22Rv1 (cell line): ENCODE measurements at regions not wholly inside any gene's neighbourhood (a gene's known extent, or its start where the extent isn't known, plus 50 kb on each side); places are given as distances from the start of the nearest gene placed in this dataset.

Source experiments
- H3K27ac ChIP-seq: fragments of 450-650 bp; 2 replicates; pipeline ENCODE4 v1.5.1; 2017
- ZFX ChIP-seq: fragments of 450-650 bp; IDR thresholded peaks from 2 replicates; pipeline ENCODE4 v1.6.1; 2017; ENCODE audit warnings: antibody characterized with exemption, borderline replicate concordance
- TF ChIP-seq, protein P1 (sequence below): fragments of 450-650 bp; IDR thresholded peaks from 2 replicates; pipeline ENCODE4 v1.5.1; 2017; ENCODE audit warnings: mild to moderate bottlenecking

DNA sequence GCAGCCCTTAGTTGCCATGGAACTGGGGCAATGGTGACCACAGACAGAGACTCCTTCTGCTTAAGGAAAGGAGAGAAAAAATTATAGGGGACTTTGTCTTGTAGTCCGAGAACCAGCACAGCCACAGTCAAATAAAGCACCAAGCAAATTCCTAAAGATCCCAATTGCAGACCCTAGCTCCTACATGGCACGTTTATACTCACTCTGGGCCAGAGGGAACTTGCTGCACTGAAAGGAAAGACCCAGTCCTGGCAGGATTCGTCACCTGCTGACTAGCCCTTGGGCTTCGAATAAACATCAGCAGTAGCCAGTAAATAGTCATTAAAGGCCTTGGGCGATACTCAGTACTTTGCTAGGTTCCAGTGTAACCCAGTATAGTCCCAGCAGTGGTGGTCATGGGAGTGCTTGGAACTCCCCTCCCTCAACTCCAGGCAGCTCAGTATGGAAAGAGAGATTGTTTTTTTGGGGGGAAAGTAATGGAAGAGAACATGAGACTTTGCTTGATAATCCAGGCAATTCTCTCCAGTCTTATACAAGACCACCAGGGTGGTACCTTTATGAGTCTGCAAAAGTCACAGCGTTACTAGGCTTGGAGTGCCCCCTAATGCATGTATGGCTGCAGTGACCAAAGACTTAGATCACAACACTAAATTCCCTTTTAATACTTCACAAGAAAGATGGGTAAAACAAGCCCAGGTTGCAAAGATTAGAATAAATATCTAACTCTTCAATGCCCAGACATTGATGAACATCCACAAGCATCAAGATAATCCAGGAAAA is 66.4 kb upstream of the AGTR1 start:
- TF ChIP-seq, protein P1, sequence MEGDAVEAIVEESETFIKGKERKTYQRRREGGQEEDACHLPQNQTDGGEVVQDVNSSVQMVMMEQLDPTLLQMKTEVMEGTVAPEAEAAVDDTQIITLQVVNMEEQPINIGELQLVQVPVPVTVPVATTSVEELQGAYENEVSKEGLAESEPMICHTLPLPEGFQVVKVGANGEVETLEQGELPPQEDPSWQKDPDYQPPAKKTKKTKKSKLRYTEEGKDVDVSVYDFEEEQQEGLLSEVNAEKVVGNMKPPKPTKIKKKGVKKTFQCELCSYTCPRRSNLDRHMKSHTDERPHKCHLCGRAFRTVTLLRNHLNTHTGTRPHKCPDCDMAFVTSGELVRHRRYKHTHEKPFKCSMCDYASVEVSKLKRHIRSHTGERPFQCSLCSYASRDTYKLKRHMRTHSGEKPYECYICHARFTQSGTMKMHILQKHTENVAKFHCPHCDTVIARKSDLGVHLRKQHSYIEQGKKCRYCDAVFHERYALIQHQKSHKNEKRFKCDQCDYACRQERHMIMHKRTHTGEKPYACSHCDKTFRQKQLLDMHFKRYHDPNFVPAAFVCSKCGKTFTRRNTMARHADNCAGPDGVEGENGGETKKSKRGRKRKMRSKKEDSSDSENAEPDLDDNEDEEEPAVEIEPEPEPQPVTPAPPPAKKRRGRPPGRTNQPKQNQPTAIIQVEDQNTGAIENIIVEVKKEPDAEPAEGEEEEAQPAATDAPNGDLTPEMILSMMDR = peak; percentile 41
- TF ChIP-seq ZFX = no peak
- no peak overlapping the region for H3K27ac ChIP-seq

- no peak for TF ChIP-seq ZFX
- TF ChIP-seq, protein P1 = no peak
- no peak overlapping the region for H3K27ac ChIP-seq
These were observed 56.0 kb upstream of the AGTR1 start for GRCh38 chr3:148641722-148642121.

DNA sequence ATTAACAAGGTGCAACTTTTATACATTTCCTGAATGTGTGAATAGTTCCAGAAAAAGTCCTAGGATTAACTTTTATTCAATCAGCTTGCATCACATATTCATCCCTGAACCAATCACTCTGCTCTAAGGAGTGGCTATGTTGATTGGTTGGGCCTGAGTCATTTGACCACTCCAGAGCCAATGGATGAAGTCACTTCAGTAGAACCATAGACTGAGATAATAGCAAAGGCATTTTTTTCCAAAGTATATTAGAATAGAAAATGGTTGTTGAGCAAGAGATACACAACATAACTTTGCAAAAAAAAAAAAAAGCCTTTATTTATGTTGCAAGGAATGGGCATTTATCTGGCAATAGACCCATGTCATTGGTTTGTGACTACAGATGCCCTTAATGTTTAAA is 55.5 kb upstream of the AGTR1 start:
- H3K27ac ChIP-seq = no peak overlapping the region
- TF ChIP-seq ZFX = no peak
- TF ChIP-seq, protein P1 = no peak

- no peak overlapping the region for H3K27ac ChIP-seq
- TF ChIP-seq, protein P1 = no peak
- no peak for TF ChIP-seq ZFX
These were observed 55.1 kb upstream of the AGTR1 start for GRCh38 chr3:148642616-148643015.

DNA sequence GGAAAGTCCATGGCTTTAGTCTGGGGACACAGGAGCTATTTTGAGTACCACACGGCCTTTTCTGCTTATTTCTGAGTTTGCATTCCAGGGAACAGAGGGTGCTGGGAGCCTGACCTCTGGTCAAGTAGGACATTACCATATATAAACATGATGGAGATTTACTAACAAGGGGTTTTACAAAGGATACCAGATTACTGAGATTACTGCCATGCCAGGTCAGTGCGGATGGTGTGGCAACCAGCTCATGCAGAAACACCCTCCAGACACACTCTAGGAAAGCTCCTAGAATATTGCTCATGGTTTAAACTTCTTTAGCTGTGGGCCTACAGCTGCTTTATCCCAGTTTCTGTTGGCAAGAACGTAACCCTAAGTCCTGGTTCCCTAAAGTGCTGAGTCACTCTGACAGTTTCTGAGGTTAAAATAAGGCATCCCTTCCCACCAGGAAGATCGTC is 54.3 kb upstream of the AGTR1 start:
- no peak for TF ChIP-seq ZFX
- TF ChIP-seq, protein P1 = no peak
- H3K27ac ChIP-seq = no peak overlapping the region

DNA sequence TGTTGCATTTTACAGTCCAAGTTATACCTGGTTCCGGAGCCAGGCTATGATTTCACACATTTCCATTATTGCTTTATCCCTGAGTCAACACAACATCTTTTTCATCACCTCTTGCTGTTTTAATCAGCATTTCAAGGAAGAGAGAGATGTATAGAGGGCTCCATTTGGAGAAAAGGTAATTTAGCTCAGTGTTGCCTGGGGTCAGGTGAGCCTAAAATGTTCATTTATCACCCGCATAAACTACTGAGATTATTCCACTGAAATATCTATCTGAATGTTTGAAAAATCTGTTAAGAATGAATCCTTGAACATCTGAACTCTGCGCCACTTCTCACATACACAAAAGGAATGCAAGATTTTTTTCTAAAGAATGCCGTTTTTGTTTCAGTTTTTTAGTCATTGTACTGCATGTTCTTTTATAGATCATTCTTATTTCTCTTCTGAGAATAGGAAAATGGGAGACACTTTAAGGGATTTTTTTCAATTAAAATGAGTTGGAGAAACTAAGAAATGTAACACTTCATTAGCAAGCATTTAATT is 51.5 kb upstream of the AGTR1 start:
- TF ChIP-seq, protein P1 = no peak
- TF ChIP-seq ZFX = no peak

More for the DNA sequence above, 51.5 kb upstream of the AGTR1 start:
- H3K27ac ChIP-seq = no peak overlapping the region
